HCT116 (cell line): ENCODE measurements at regions not wholly inside any gene's neighbourhood (a gene's known extent, or its start where the extent isn't known, plus 50 kb on each side); places are given as distances from the start of the nearest gene placed in this dataset.

Experiments used
- ATAC-seq: fragments of 200-7000 bp; cut with Tn5 transposase; 2 replicates; pipeline ENCODE4 v1.9.1; 2020; ENCODE audit warnings: mild to moderate bottlenecking, moderate library complexity
- BruUV-seq: library from RNA; stranded (reverse); fragments of 400-500 nt; replicated peaks from 2 replicates; lab custom pipeline; 2021; lab: Mats Ljungman, UMichigan
- CTCF ChIA-PET: fragments of 300-600 bp; sonication (Branson Sonifier 250); formaldehyde crosslinking; loops from one replicate; lab custom pipeline; 2021; ENCODE audit warnings: antibody characterized with exemption; lab: Charles Lee
- POLR2A ChIA-PET: fragments of 300-600, 350-600 bp; sonication (Branson Sonifier 250); formaldehyde crosslinking; loops from one replicate; lab custom pipeline; 2021; ENCODE audit warnings: antibody characterized with exemption; lab: Charles Lee
- RAD21 ChIA-PET, 2 experiments: fragments of 300-600 bp; sonication (Branson Sonifier 250); formaldehyde crosslinking; loops; one replicate each; lab custom pipeline; 2023; ENCODE audit warnings: low total read pairs in 2 of 2; ENCODE audit not compliant: uncharacterized antibody in 2 of 2, unreplicated experiment in 2 of 2, low non-redundant PET in 1 of 2; lab: Charles Lee
- DNase-seq: peaks from one replicate; pipeline ENCODE4 v3.0.0-alpha.2; 2010; ENCODE audit warnings: low read depth, low spot score
- H2AFZ ChIP-seq: fragments of 200-600 bp; shearing (Covaris generic), sonication (generic); 2 replicates; pipeline ENCODE4 v1.6.1; 2017; ENCODE audit warnings: low read depth, mixed run types, mixed read lengths, antibody characterized with exemption, low read length; ENCODE audit not compliant: poor library complexity, severe bottlenecking
- H3K27ac ChIP-seq: 2 replicates; pipeline ENCODE4 v1.5.1; 2012; ENCODE audit warnings: low read depth, low read length
- H3K27me3 ChIP-seq: fragments of 200-600 bp; sonication (generic); 2 replicates; pipeline ENCODE4 v1.6.1; 2016; ENCODE audit warnings: mixed run types, low read length, mixed read lengths; ENCODE audit not compliant: insufficient read depth
- H3K36me3 ChIP-seq, 2 experiments: fragments of 200-500 bp in 1 of 2; fragments of 200-600 bp in 1 of 2; sonication (Bioruptor generic) in 1 of 2; sonication (generic) in 1 of 2; 2 replicates each; pipeline versions ENCODE4 v1.5.1 to v1.6.1; 2014 to 2016; ENCODE audit warnings: low read length in 2 of 2, inconsistent platforms in 1 of 2, mixed read lengths in 1 of 2, mixed run types in 1 of 2; ENCODE audit not compliant: insufficient read depth in 2 of 2, control insufficient read depth in 1 of 2
- H3K4me1 ChIP-seq, 2 experiments: fragments of 200-600 bp in 1 of 2; sonication (generic) in 1 of 2; 2 replicates each; pipeline versions ENCODE4 v1.5.1 to v1.6.1; 2012 to 2017; ENCODE audit warnings: low read length in 2 of 2, inconsistent platforms in 1 of 2, mild to moderate bottlenecking in 1 of 2, mixed read lengths in 1 of 2, mixed run types in 1 of 2, moderate library complexity in 1 of 2; ENCODE audit not compliant: insufficient read depth in 2 of 2, control insufficient read depth in 1 of 2
- H3K4me2 ChIP-seq: fragments of 200-600 bp; sonication (generic); 2 replicates; pipeline ENCODE4 v1.6.1; 2017; ENCODE audit warnings: mixed run types, low read length, mixed read lengths
- H3K4me3 ChIP-seq, 2 experiments: fragments of 200-600 bp in 1 of 2; sonication (generic) in 1 of 2; replicated peaks in 1 of 2; 2 replicates each; pipeline ENCODE4 v1.5.1; 2011 to 2016; ENCODE audit warnings: low read length in 2 of 2, control low read depth in 1 of 2, low read depth in 1 of 2, mild to moderate bottlenecking in 1 of 2, mixed read lengths in 1 of 2, mixed run types in 1 of 2
- H3K79me2 ChIP-seq: fragments of 200-600 bp; sonication (generic); 2 replicates; pipeline ENCODE4 v1.6.1; 2017; ENCODE audit warnings: mild to moderate bottlenecking, mixed run types, low read length, moderate library complexity, mixed read lengths; ENCODE audit not compliant: insufficient read depth
- H3K9ac ChIP-seq: fragments of 200-600 bp; sonication (generic); 2 replicates; pipeline ENCODE4 v1.6.1; 2016; ENCODE audit warnings: low read length, mixed read lengths
- H3K9me2 ChIP-seq: fragments of 200-600 bp; sonication (generic), shearing (Covaris generic); 2 replicates; pipeline ENCODE4 v1.6.1; 2017; ENCODE audit warnings: mixed run types, mild to moderate bottlenecking, moderate library complexity; ENCODE audit not compliant: insufficient read depth
- H3K9me3 ChIP-seq, 2 experiments: fragments of 200-500 bp in 1 of 2; fragments of 200-600 bp in 1 of 2; sonication (Bioruptor generic) in 1 of 2; sonication (generic) in 1 of 2; 2 replicates each; pipeline ENCODE4 v1.6.1; 2014 to 2017; ENCODE audit warnings: low read length in 2 of 2, mixed read lengths in 2 of 2, inconsistent platforms in 1 of 2, low read depth in 1 of 2, mild to moderate bottlenecking in 1 of 2, mixed run types in 1 of 2, moderate library complexity in 1 of 2; ENCODE audit not compliant: control insufficient read depth in 1 of 2, insufficient read depth in 1 of 2
- H4K20me1 ChIP-seq: fragments of 200-600 bp; sonication (generic), shearing (Covaris generic); 2 replicates; pipeline ENCODE4 v1.6.1; 2017; ENCODE audit warnings: mixed run types, mild to moderate bottlenecking, moderate library complexity; ENCODE audit not compliant: insufficient read depth
- CBX3 ChIP-seq: IDR thresholded peaks from 2 replicates; pipeline ENCODE4 v1.6.1; 2012; ENCODE audit warnings: low read depth
- CEBPB ChIP-seq: IDR thresholded peaks from 2 replicates; pipeline ENCODE4 v1.6.1; 2012; ENCODE audit warnings: low read depth
- EGR1 ChIP-seq: IDR thresholded peaks from 2 replicates; pipeline ENCODE4 v1.6.1; 2012; ENCODE audit warnings: low read depth
- ELF1 ChIP-seq: IDR thresholded peaks from 2 replicates; pipeline ENCODE4 v1.6.1; 2012; ENCODE audit warnings: low read depth, borderline replicate concordance
- EZH2 ChIP-seq: fragments of 200-600 bp; sonication (generic); IDR thresholded peaks from 2 replicates; pipeline ENCODE4 v1.6.1; 2017; ENCODE audit warnings: antibody characterized with exemption, mixed run types
- EZH2phosphoT487 ChIP-seq: fragments of 200-600 bp; IDR thresholded peaks from 2 replicates; pipeline ENCODE4 v1.6.1; 2018; ENCODE audit warnings: antibody characterized with exemption, borderline replicate concordance
- FOSL1 ChIP-seq: IDR thresholded peaks from 2 replicates; pipeline ENCODE4 v1.6.1; 2012; ENCODE audit warnings: low read depth
- POLR2AphosphoS5 ChIP-seq: IDR thresholded peaks from 2 replicates; pipeline ENCODE4 v1.6.1; 2011; ENCODE audit warnings: mild to moderate bottlenecking, low read depth, low read length, moderate library complexity
- RAD21 ChIP-seq: IDR thresholded peaks from 2 replicates; pipeline ENCODE4 v1.6.1; 2012; ENCODE audit warnings: low read depth, mild to moderate bottlenecking
- SP1 ChIP-seq: IDR thresholded peaks from 2 replicates; pipeline ENCODE4 v1.6.1; 2012; ENCODE audit warnings: low read depth
- SRF ChIP-seq: IDR thresholded peaks from 2 replicates; pipeline ENCODE4 v1.6.1; 2012; ENCODE audit warnings: low read depth
- TCF7L2 ChIP-seq: IDR thresholded peaks from 2 replicates; pipeline ENCODE4 v1.7.0; 2011; ENCODE audit warnings: borderline replicate concordance, inconsistent platforms; ENCODE audit not compliant: insufficient read depth, insufficient read length; ENCODE audit errors: extremely low read depth
- YY1 ChIP-seq: IDR thresholded peaks from 2 replicates; pipeline ENCODE4 v1.6.1; 2011; ENCODE audit warnings: low read length, low read depth, moderate library complexity, mild to moderate bottlenecking; ENCODE audit not compliant: insufficient replicate concordance; ENCODE audit errors: extremely low read depth
- ZFX ChIP-seq: fragments of 450-650 bp; IDR thresholded peaks from 2 replicates; pipeline ENCODE4 v1.6.1; 2017
- ZNF274 ChIP-seq: fragments of 200-500 bp; sonication (Bioruptor generic); IDR thresholded peaks from 2 replicates; pipeline ENCODE4 v1.6.1; 2014; ENCODE audit warnings: mild to moderate bottlenecking, low read depth, low read length, inconsistent platforms
- intact Hi-C: fragments of 100-400 bp; cut with micrococcal nuclease; formaldehyde crosslinking; loops from 2 replicates; pipeline ENCODE4 v1.10.0; 2022
- TF ChIP-seq, protein P1 (sequence below): IDR thresholded peaks from 2 replicates; pipeline ENCODE4 v1.6.1; 2012
- TF ChIP-seq, protein P2 (sequence below): IDR thresholded peaks from 2 replicates; pipeline ENCODE4 v1.6.1; 2012
- TF ChIP-seq, protein P3 (sequence below): IDR thresholded peaks from 2 replicates; pipeline ENCODE4 v1.6.1; 2012; ENCODE audit warnings: low read depth
- TF ChIP-seq, protein P4 (sequence below), 3 experiments: fragments of 200-600 bp in 1 of 3; sonication (generic) in 1 of 3; IDR thresholded peaks in 2 of 3; conservative IDR thresholded peaks in 1 of 3; 2 replicates each; pipeline ENCODE4 v1.5.1; 2012 to 2017; ENCODE audit warnings: low read depth in 2 of 3, low read length in 2 of 3, antibody characterized with exemption in 1 of 3, borderline replicate concordance in 1 of 3, control low read depth in 1 of 3, mild to moderate bottlenecking in 1 of 3, mixed read lengths in 1 of 3, mixed run types in 1 of 3, moderate library complexity in 1 of 3; ENCODE audit not compliant: insufficient read depth in 1 of 3

DNA sequence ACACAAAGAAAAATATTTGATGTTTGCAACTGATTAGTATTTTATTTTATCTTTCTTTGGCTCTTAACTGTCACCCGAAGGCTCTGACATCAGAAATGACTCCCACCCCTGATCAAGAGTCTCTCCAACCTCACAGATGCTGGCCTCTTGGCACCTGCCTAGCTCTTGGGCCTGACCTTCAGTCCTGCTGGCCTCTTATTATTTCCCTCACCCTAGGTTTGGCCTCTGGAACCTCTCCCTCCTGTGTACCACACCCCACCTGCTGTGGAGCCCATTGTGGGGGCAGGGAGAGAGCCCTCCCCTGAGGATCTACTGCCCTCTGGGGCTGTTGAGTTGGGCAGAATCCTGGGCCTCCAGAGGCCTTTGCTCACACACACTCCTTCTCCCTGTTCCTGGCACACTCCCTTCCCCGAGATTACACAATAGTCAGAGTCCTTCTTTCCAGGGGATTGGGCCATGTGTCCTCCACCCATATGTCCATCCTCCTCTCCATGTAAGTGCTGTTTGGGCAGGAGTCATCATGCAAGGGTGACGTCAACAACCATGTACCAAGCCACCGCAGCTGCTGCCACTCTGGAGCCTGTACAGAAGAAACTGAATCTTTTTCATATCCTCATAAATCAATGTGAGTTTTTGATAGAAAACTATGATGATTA is 124.3 kb downstream of the RASSF9 start:
- H3K36me3 ChIP-seq: no peaks in the 10 kb centered on the region
- H3K4me3 ChIP-seq: no peak overlapping the region
- H3K4me1 ChIP-seq: no peaks in the 10 kb centered on the region
- H3K9me3 ChIP-seq: no peaks in the 10 kb centered on the region
- RAD21 ChIA-PET: no interaction called here
- intact Hi-C loops: no loop called here
- no peak overlapping the region for H3K27ac ChIP-seq
- DNase-seq: no peak
- CTCF ChIA-PET: no interaction called here
- H4K20me1 ChIP-seq: no peaks in the 10 kb centered on the region
- no peaks in the 10 kb centered on the region for H3K79me2 ChIP-seq
- no peaks in the 10 kb centered on the region for H3K9me2 ChIP-seq
- H3K4me2 ChIP-seq: no peak overlapping the region
- H3K27me3 ChIP-seq: no peaks in the 10 kb centered on the region
- no TSS peak for BruUV-seq
- POLR2A ChIA-PET: no interaction called here
- H2AFZ ChIP-seq: no peak overlapping the region
- no peak overlapping the region for H3K9ac ChIP-seq
- TF ChIP-seq CEBPB (no peak), SP1 (no peak), SRF (no peak), EZH2 (no peak), ELF1 (no peak), YY1 (no peak), ZNF274 (no peak), EGR1 (no peak), FOSL1 (no peak), POLR2AphosphoS5 (no peak), EZH2phosphoT487 (no peak), TCF7L2 (no peak), CBX3 (no peak), ZFX (no peak), RAD21 (no peak)
- TF ChIP-seq, protein P1, sequence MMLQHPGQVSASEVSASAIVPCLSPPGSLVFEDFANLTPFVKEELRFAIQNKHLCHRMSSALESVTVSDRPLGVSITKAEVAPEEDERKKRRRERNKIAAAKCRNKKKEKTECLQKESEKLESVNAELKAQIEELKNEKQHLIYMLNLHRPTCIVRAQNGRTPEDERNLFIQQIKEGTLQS: no peak
- TF ChIP-seq, protein P2, sequence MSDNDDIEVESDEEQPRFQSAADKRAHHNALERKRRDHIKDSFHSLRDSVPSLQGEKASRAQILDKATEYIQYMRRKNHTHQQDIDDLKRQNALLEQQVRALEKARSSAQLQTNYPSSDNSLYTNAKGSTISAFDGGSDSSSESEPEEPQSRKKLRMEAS: no peak
- TF ChIP-seq, protein P3, sequence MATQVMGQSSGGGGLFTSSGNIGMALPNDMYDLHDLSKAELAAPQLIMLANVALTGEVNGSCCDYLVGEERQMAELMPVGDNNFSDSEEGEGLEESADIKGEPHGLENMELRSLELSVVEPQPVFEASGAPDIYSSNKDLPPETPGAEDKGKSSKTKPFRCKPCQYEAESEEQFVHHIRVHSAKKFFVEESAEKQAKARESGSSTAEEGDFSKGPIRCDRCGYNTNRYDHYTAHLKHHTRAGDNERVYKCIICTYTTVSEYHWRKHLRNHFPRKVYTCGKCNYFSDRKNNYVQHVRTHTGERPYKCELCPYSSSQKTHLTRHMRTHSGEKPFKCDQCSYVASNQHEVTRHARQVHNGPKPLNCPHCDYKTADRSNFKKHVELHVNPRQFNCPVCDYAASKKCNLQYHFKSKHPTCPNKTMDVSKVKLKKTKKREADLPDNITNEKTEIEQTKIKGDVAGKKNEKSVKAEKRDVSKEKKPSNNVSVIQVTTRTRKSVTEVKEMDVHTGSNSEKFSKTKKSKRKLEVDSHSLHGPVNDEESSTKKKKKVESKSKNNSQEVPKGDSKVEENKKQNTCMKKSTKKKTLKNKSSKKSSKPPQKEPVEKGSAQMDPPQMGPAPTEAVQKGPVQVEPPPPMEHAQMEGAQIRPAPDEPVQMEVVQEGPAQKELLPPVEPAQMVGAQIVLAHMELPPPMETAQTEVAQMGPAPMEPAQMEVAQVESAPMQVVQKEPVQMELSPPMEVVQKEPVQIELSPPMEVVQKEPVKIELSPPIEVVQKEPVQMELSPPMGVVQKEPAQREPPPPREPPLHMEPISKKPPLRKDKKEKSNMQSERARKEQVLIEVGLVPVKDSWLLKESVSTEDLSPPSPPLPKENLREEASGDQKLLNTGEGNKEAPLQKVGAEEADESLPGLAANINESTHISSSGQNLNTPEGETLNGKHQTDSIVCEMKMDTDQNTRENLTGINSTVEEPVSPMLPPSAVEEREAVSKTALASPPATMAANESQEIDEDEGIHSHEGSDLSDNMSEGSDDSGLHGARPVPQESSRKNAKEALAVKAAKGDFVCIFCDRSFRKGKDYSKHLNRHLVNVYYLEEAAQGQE: no peak
- TF ChIP-seq, protein P4, sequence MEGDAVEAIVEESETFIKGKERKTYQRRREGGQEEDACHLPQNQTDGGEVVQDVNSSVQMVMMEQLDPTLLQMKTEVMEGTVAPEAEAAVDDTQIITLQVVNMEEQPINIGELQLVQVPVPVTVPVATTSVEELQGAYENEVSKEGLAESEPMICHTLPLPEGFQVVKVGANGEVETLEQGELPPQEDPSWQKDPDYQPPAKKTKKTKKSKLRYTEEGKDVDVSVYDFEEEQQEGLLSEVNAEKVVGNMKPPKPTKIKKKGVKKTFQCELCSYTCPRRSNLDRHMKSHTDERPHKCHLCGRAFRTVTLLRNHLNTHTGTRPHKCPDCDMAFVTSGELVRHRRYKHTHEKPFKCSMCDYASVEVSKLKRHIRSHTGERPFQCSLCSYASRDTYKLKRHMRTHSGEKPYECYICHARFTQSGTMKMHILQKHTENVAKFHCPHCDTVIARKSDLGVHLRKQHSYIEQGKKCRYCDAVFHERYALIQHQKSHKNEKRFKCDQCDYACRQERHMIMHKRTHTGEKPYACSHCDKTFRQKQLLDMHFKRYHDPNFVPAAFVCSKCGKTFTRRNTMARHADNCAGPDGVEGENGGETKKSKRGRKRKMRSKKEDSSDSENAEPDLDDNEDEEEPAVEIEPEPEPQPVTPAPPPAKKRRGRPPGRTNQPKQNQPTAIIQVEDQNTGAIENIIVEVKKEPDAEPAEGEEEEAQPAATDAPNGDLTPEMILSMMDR (IDR thresholded peaks at IDR 0.05 in 2 of 3, conservative IDR thresholded peaks at IDR 0.05 in 1 of 3; ENCODE audit: borderline replicate concordance in 1 of 3, insufficient read depth in 1 of 3, low read depth in 2 of 3, low read length in 2 of 3): no peak
- no peak for ATAC-seq
